NCI-H2029 (cell line): ENCODE measurements at regions not wholly inside any gene's neighbourhood (a gene's known extent, or its start where the extent isn't known, plus 50 kb on each side); places are given as distances from the start of the nearest gene placed in this dataset.
A peak's percentile ranks its signal among the peaks of the same experiment; 100 is the strongest.
"Not testable (repeated sequence)": the region's sequence is repeated elsewhere in the genome, so short reads cannot be mapped to it uniquely, and the experiment has no call there.

Experiments used
- DNase-seq: peaks from one replicate; lab custom pipeline; 2025; lab: John Stamatoyannopoulos, UW

DNA sequence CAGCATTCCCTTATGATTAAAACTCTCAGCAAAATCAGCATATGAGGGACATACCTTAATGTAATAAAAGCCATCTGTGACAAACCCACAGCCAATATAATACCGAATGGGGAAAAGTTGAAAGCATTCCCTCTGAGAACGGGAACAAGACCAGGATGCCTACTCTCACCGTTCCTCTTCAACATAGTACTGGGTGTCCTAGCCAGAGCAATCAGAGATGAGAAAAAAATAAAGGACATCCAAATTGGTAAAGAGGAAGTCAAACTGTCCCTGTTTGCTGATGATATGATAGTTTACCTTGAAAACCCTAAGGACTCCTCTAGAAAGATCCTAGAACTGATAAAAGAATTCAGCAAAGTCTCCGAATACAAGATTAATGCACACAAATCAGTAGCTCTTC lies 141.6 kb upstream of the MAN1A1 start:
- DNase-seq: not testable (repeated sequence)

- not testable (repeated sequence) for DNase-seq
Measured at GRCh38 chr6:119490050-119490449, 140.5 kb upstream of the MAN1A1 start.

DNA sequence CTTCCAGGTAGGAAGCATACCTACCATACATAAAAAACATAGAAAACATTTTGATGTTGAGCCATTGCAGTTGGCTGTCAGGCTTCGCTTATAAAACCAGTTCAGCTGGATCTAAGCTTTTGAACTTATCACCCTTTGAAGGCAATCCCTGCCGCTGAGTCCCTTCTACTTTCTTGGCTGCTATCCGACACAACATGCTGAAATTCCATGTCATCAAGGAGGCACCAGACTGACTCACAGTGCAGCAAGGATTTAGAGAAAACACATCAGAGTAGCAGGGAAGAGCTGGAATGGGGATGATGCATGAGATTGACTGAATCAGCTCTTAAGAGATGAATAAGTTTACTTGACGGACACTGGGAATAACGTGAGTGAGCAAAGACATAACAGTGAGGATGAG lies 135.0 kb upstream of the MAN1A1 start:
- DNase-seq: no peak

DNA sequence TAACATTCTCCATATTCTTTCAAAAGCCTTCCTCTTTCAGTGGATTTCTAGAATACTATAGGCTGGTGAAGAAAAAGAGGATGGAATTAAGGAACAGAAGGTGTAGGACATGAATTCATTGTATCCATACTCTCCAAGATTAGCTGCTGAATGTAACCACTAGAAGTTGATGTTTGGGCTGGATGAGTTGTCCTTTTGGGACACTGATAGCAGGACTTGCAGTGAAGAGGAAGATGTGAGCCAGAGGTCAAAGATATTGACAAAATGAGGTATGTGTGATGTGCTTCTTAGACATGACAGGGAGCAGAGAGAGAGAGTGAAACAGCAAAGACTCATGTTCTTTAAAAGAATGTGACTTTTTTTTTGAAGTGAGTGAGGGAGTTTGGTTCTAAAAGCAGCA lies 134.3 kb upstream of the MAN1A1 start:
- DNase-seq: no peak

- peak; percentile 62 for DNase-seq
Measured at GRCh38 chr6:119482850-119483285, 133.3 kb upstream of the MAN1A1 start.

GRCh38 chr6:119481976-119482375 lies 132.4 kb upstream of the MAN1A1 start:
- DNase-seq: no peak

GRCh38 chr6:119480961-119481497 lies 131.5 kb upstream of the MAN1A1 start:
- DNase-seq: no peak

DNA sequence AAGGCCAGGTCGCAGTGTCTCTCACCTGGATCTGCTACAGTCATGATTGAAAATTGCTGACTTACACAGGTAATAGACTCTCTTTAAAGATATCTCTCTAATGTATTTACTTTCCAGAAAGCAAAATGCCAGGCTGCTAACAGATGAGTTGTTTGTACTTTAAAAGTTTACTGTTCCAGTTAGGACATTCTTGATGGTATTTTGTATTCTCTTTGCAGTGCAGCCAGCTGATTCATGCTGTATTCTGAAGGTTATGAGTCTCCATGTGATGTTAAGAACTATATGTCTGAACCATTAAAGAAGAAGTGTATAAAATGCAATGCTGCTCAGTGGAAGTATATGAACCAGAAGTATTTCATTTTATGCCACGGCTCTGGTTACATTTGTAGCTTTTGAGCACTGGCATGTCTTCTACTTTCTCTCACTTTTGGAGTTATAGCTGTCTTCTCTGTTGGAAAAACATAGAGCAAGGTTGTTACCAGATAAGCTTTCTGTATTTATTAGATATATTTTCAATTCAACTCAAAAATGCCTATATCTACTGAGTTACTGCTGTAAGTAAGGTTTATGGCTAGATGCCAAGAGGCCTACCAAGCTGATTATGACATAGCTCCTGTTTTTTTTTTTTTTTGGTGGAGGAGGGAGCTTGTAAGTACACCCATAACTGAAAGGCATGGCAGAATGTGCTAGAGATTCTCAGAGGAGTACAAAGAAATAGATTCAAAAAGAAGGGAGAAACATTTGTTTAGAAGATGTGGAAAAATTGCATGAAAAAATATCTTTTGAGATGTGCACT lies 130.5 kb upstream of the MAN1A1 start:
- peak; percentile 24 for DNase-seq

DNA sequence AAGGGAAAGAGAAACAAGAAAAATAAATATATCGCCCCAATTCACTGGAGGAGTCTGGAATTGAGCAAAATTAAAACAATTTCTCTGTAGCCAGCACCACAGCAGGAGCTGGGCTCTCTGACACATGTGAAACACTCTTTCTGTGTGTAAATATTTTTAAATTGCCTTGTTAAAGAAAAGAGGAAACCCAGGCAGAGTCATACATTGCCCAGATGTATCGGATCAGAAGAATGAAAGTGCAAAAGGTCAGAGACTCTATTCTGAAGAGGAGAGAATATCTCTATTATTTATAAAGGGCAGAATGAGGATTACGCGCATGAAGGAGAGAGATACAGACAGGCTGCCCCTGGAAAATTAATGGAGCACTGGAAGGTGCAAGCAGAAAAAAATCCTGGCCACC lies 127.0 kb upstream of the MAN1A1 start:
- DNase-seq: no peak

DNA sequence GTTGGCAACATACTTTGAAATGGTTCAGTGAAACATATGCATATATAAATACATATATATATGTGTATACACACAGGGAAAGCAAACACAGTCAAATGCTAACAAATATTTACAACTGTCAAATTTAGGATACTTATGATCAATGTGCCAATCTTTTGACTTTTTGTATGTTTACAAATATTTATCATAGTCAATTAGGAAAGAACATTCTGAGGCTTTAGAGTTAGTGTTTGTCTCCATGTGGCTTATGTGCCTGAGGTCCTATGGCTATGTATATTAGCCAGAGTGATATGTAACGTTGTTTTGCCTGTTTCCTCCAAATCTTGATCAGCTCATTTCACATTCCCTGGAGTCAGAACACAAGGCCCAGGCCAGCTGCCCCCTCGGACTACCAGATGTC lies 126.5 kb upstream of the MAN1A1 start:
- no peak for DNase-seq

GRCh38 chr6:119470893-119471542 lies 121.5 kb upstream of the MAN1A1 start:
- DNase-seq: no peak

DNA sequence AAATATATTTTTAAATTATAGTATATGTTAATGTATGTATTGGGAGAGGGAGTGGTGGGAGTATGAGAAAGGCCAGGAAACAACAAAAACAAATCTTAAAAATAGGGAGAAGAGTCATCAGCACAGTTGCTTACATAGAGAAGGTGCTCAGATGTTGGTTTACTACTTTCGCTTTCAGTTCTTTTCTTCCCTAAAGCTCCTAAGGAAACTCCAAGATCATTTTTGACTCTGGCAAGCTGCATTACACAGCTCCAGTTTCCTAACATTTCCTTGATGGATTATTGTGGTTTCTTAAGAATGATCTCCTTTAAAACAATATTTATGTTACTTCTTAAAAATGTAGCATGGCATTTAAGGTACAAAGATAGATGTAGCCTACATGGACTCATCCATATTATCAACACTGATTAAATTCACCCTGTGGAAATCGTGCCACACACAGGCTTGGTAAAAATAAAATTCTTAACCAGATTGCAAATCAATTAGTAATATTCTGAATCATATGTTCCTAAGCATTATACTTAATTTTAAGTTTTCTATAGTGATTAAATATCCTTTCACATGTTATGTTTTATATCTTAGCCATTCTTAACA lies 118.0 kb upstream of the MAN1A1 start:
- peak; percentile 8 for DNase-seq

DNA sequence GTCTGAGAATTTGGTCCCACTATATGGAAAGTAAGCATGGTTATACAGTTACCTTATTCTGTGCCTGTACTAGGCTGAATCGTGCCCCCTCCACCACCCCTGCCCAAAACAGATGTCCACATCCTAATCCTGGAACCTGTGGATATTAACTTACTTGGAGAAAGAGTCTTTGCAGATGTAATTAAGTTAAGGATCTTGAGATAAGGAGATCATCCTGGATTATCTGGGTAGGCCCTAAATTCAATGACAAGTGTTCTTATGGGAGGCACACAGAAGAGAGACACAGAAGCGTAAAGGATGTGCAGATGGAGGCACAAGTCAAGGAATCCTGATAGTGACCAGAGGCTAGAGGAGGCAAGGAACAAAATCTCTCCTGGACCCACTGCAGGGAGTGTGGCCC lies 116.7 kb upstream of the MAN1A1 start:
- DNase-seq: no peak

GRCh38 chr6:119463081-119463626 lies 113.6 kb upstream of the MAN1A1 start:
- DNase-seq: no peak

- no peak for DNase-seq
Measured at GRCh38 chr6:119461187-119461586, 111.6 kb upstream of the MAN1A1 start.

GRCh38 chr6:119459207-119459974 lies 109.8 kb upstream of the MAN1A1 start:
- no peak for DNase-seq

DNA sequence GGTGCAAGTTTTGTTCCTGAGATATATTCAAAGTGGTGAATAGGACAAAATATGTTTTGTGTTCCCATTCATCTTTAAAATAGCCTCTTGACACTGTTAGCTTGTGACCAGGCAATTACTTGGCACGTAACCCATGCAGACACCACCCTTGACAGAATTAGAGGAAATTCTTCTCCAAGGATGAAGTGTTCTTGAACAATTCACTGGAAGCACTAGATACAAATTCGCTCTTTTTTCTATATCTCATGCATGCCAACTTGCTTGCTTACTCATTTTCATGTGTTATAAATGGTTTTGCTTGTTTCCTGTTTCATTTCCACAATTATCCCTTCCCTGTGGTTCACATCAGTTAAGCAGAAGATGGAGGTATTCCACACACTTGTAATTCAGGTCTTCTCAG lies 105.2 kb upstream of the MAN1A1 start:
- no peak for DNase-seq

- DNase-seq: no peak
Measured at GRCh38 chr6:119453242-119454200, 104.0 kb upstream of the MAN1A1 start.

DNA sequence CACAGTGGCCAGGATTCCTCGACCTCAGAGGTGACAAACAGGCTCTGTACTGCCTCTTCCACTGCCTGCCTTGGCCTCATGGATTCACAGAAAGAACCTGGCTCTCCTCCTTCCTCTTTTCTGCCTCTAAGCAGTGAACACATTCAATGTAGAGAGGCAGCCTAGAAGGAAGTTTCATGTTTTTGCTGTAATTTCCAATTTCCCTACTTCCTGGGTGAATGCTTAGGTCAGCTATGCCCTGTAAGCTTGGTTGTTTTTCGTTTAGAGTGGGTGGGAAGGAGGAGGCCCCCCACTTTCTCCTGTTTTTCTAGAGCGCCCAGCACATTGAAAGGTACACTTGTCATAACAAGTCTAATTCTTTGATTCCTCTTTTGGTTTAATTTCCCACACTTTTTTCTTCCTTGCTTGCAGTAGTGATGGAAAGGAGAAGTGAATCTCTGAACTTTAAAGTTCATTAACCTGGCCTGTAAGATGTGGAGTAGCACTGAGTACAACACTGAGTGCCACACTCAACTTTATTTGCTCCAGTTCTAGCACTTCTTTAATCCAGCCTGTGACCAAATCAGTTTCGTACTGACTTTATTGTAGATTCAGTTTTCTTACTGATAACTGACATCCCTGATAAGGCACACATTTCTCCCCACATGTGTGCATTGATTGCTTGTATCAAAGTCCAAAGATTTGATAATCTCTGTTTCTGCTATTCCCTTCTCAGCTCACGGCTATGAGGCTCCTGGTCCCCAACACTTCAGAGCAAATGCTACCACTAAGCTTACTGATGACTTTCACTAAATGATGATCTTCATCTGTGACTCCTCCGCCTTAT lies 100.0 kb upstream of the MAN1A1 start:
- no peak for DNase-seq

- DNase-seq: no peak
Measured at GRCh38 chr6:119447921-119448320, 98.4 kb upstream of the MAN1A1 start.
